GM23248 (cell line): ENCODE measurements at regions not wholly inside any gene's neighbourhood (a gene's known extent, or its start where the extent isn't known, plus 50 kb on each side); places are given as distances from the start of the nearest gene placed in this dataset.

Experiments
- DNase-seq: peaks from one replicate; pipeline ENCODE4 v3.0.0-alpha.2; 2015
- H2AFZ ChIP-seq: fragments of 200-600 bp; sonication (generic); 2 replicates; pipeline ENCODE4 v1.6.1; 2016; ENCODE audit warnings: antibody characterized with exemption
- H3F3A ChIP-seq: fragments of 200-600 bp; sonication (generic); 2 replicates; pipeline ENCODE4 v1.6.1; 2016; ENCODE audit warnings: mild to moderate bottlenecking, antibody characterized with exemption, mixed run types; ENCODE audit not compliant: insufficient read depth
- H3K27ac ChIP-seq: fragments of 200-600 bp; sonication (generic); 2 replicates; pipeline ENCODE4 v1.5.1; 2016; ENCODE audit warnings: mild to moderate bottlenecking
- H3K27me3 ChIP-seq: fragments of 200-600 bp; sonication (generic); replicated peaks from 2 replicates; pipeline ENCODE4 v1.6.1; 2016; ENCODE audit warnings: mild to moderate bottlenecking; ENCODE audit not compliant: insufficient read depth
- H3K36me3 ChIP-seq: fragments of 200-600 bp; sonication (generic); 2 replicates; pipeline ENCODE4 v1.6.1; 2016; ENCODE audit warnings: low read depth, mild to moderate bottlenecking
- H3K4me1 ChIP-seq: fragments of 200-600 bp; sonication (generic); 2 replicates; pipeline ENCODE4 v1.6.1; 2016; ENCODE audit warnings: mild to moderate bottlenecking; ENCODE audit not compliant: insufficient read depth
- H3K4me2 ChIP-seq: fragments of 200-600 bp; sonication (generic); one replicate; pipeline ENCODE4 v1.6.1; 2016; ENCODE audit warnings: mild to moderate bottlenecking; ENCODE audit not compliant: unreplicated experiment
- H3K4me3 ChIP-seq: fragments of 200-600 bp; sonication (generic); 2 replicates; pipeline ENCODE4 v1.5.1; 2016; ENCODE audit warnings: mild to moderate bottlenecking
- H3K79me2 ChIP-seq: fragments of 200-600 bp; sonication (generic); 2 replicates; pipeline ENCODE4 v1.6.1; 2016; ENCODE audit warnings: mild to moderate bottlenecking; ENCODE audit not compliant: insufficient read depth
- H3K9ac ChIP-seq: fragments of 200-600 bp; sonication (generic); 2 replicates; pipeline ENCODE4 v1.6.1; 2016; ENCODE audit warnings: mild to moderate bottlenecking
- H3K9me2 ChIP-seq: fragments of 200-600 bp; sonication (generic); 2 replicates; pipeline ENCODE4 v1.6.1; 2016; ENCODE audit warnings: mixed run types, mild to moderate bottlenecking, moderate library complexity; ENCODE audit not compliant: insufficient read depth
- H3K9me3 ChIP-seq: fragments of 200-600 bp; sonication (generic); one replicate; pipeline ENCODE4 v1.6.1; 2017; ENCODE audit warnings: low read depth
- H4K20me1 ChIP-seq: fragments of 200-600 bp; sonication (generic); 2 replicates; pipeline ENCODE4 v1.6.0; 2016; ENCODE audit not compliant: insufficient read depth
- EZH2 ChIP-seq: fragments of 200-600 bp; sonication (generic); IDR thresholded peaks from 2 replicates; pipeline ENCODE4 v1.6.1; 2018; ENCODE audit warnings: antibody characterized with exemption, mild to moderate bottlenecking; ENCODE audit not compliant: insufficient read depth, poor library complexity, severe bottlenecking
- EZH2phosphoT487 ChIP-seq: fragments of 200-600 bp; sonication (generic); IDR thresholded peaks from 2 replicates; pipeline ENCODE4 v1.6.1; 2018; ENCODE audit warnings: antibody characterized with exemption, moderate library complexity, mild to moderate bottlenecking, low read depth; ENCODE audit not compliant: insufficient read depth
- WGBS, 2 experiments: methylation state at CpG; one replicate each; pipeline ENCODE4 v1.1.6; 2015 to 2017; ENCODE audit warnings: low lambda C conversion rate in 2 of 2, low coverage in 1 of 2; ENCODE audit errors: missing lambda C conversion rate in 2 of 2; 5-methylcytosine and 5-hydroxymethylcytosine counted together
- in situ Hi-C: fragments of 300-500 bp; cut with MboI; formaldehyde crosslinking; loops from 2 replicates; pipeline ENCODE4 v1.15.0; 2020

DNA sequence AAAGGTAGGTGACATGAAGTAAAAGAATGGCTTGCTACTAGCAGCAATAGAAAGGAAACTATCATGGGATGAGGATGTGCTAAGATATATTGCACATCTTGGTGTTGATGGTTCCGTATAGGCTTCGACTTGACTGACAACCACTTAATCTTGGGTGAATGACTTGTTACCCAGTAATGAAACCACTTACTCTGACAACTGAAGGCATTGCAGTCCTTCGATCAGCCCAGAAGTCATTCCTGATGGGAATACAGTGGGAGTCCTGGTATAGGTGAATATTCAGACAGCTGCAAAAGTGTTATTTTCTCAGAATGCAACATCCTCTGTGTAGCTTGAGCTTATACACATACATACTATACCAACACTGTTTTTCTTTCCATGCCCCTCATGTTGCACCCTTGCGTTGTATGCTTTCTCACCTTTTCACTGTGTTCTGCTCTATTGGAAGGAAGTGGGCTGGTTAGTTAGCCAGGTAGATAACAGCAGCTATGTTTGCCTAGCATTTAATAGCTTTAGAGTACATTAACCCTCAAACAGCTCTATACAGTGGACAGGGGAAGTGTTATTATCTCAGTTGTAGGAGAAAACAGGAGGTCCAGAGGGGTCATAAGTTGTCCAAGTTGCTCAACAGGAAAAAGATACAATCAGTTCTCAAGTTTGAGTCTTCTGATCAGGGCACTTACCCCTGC, 376.5 kb downstream of the MFSD1 start:
- DNase-seq: no peak
- WGBS, 2 experiments: 84 to 85% methylated on average over 4 of the region's 4 CpGs

DNA sequence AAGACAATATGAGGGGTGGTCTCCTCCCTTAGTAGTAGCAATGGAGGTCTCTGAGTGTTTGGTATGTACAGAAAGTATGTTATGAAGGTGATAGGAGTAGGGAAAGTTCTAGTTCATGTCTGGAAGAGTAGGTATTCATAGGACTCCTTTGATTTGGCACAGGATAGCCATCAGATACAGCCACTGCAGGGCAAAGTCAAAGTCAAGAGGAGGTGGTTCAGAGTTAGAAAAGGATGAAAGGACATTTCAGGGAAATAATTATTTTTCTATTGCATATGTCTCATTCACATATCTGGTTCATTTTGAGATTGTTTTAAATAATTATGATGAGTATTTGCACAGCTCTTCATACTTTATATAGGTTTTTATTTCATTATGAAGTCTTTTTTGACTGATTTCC, 381.1 kb downstream of the MFSD1 start:
- H3K36me3 ChIP-seq: no peaks in the 10 kb centered on the region
- H3K27ac ChIP-seq: no peak overlapping the region
- H3K9me2 ChIP-seq: no peaks in the 10 kb centered on the region
- no peak for DNase-seq
- H2AFZ ChIP-seq: no peak overlapping the region
- in situ Hi-C loops: no loop called here
- H3K9me3 ChIP-seq: no peaks in the 10 kb centered on the region
- no peaks in the 10 kb centered on the region for H3F3A ChIP-seq
- H3K4me3 ChIP-seq: no peak overlapping the region
- H3K4me1 ChIP-seq: no peaks in the 10 kb centered on the region
- H3K9ac ChIP-seq: no peak overlapping the region
- H3K79me2 ChIP-seq: no peaks in the 10 kb centered on the region
- no peaks in the 10 kb centered on the region for H4K20me1 ChIP-seq
- no peak overlapping the region for H3K4me2 ChIP-seq
- TF ChIP-seq EZH2: no peak
- TF ChIP-seq EZH2phosphoT487: no peak
- no peaks in the 10 kb centered on the region for H3K27me3 ChIP-seq

More for the DNA sequence above, 376.5 kb downstream of the MFSD1 start:
- in situ Hi-C loops: no loop called here
- no peaks in the 10 kb centered on the region for H3K9me2 ChIP-seq
- no peaks in the 10 kb centered on the region for H3F3A ChIP-seq
- no peak overlapping the region for H3K4me3 ChIP-seq
- H3K4me1 ChIP-seq: no peaks in the 10 kb centered on the region
- no peak overlapping the region for H3K9ac ChIP-seq
- H3K36me3 ChIP-seq: no peaks in the 10 kb centered on the region
- no peak overlapping the region for H2AFZ ChIP-seq
- no peak overlapping the region for H3K27ac ChIP-seq
- no peaks in the 10 kb centered on the region for H4K20me1 ChIP-seq
- TF ChIP-seq EZH2phosphoT487 (no peak), EZH2 (no peak)
- H3K27me3 ChIP-seq: no peaks in the 10 kb centered on the region
- no peaks in the 10 kb centered on the region for H3K79me2 ChIP-seq
- H3K9me3 ChIP-seq: no peaks in the 10 kb centered on the region
- no peak overlapping the region for H3K4me2 ChIP-seq

DNA sequence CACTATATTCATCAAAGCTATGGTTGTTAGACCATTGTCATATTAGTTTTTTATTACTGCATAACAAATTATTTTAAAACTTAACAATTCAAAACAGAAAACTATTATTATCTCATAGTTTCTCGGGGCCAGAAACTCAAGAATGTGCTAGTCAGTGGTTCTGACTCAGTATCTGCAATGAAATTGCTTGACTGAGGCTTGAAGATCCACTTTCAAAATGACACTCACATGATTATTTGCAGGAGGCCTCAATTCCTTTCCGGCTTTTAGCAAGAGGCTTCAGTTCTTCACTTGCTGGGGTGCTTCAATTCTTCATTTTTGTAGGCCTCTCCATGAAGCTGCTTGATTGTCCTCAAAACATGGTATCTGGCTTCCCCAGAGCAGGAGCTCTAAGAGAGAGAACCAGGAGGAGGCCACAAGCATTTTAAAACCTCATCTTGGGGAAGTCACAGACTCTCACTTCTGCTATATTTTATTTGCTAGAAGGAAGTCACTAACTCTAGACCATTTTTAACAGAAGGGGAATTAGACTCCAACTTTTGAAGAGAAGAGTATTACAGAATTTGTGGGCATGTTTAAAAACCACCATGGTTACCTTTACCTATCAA, 383.7 kb downstream of the MFSD1 start:
- peak; percentile 31 for DNase-seq
- Histone ChIP-seq H3K4me2 (no peak overlapping the region), H3K4me1 (peaks cover 17% of the 10 kb centered on the region), H2AFZ (no peak overlapping the region), H3F3A (peaks cover 16% of the 10 kb centered on the region), H3K4me3 (no peak overlapping the region), H3K79me2 (no peaks in the 10 kb centered on the region), H3K36me3 (no peaks in the 10 kb centered on the region), H3K9me2 (no peaks in the 10 kb centered on the region), H3K27me3 (no peaks in the 10 kb centered on the region), H3K27ac (no peak overlapping the region), H3K9ac (no peak overlapping the region), H4K20me1 (no peaks in the 10 kb centered on the region), H3K9me3 (no peaks in the 10 kb centered on the region)
- no peak for TF ChIP-seq EZH2
- TF ChIP-seq EZH2phosphoT487: no peak
- 70 to 78% methylated on average over 2 of the region's 2 CpGs for WGBS, 2 experiments
- in situ Hi-C loops: no loop called here

DNA sequence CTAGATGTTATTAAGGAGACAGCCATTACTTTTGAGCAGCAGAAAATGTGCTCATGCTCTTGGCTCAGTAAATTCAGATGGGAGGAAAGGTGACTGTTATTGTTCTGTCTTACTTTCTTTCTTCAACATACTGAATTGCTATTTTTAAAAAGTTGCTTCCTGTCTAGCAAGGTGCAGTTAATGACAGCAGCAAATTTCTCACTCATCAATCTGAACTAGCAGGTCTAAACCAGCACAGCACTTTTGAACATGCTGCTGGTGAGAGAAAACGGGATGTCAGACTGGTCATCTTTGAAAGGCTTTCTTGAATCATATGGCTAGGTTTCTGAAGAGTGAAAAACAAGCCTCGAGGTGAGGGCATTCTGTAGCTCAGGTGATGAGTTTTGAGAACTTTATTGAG, 384.7 kb downstream of the MFSD1 start:
- Histone ChIP-seq H3K27ac (no peak overlapping the region), H3K4me3 (no peak overlapping the region), H3K9me2 (no peaks in the 10 kb centered on the region), H3K4me1 (peaks cover 27% of the 10 kb centered on the region), H3K9ac (no peak overlapping the region), H3F3A (peaks cover 27% of the 10 kb centered on the region), H3K27me3 (no peaks in the 10 kb centered on the region), H2AFZ (no peak overlapping the region), H4K20me1 (no peaks in the 10 kb centered on the region), H3K36me3 (no peaks in the 10 kb centered on the region), H3K9me3 (no peaks in the 10 kb centered on the region), H3K4me2 (no peak overlapping the region), H3K79me2 (no peaks in the 10 kb centered on the region)
- no peak for DNase-seq
- whole genome bisulfite sequencing, 2 experiments: 83 to 90% methylated on average over 2 of the region's 2 CpGs
- in situ Hi-C loops: no loop called here
- TF ChIP-seq EZH2phosphoT487: no peak
- TF ChIP-seq EZH2: no peak
